ENCODE measurements at regions not wholly inside any gene's neighbourhood (a gene's known extent, or its start where the extent isn't known, plus 50 kb on each side); places are given as distances from the start of the nearest gene placed in this dataset.

DNA sequence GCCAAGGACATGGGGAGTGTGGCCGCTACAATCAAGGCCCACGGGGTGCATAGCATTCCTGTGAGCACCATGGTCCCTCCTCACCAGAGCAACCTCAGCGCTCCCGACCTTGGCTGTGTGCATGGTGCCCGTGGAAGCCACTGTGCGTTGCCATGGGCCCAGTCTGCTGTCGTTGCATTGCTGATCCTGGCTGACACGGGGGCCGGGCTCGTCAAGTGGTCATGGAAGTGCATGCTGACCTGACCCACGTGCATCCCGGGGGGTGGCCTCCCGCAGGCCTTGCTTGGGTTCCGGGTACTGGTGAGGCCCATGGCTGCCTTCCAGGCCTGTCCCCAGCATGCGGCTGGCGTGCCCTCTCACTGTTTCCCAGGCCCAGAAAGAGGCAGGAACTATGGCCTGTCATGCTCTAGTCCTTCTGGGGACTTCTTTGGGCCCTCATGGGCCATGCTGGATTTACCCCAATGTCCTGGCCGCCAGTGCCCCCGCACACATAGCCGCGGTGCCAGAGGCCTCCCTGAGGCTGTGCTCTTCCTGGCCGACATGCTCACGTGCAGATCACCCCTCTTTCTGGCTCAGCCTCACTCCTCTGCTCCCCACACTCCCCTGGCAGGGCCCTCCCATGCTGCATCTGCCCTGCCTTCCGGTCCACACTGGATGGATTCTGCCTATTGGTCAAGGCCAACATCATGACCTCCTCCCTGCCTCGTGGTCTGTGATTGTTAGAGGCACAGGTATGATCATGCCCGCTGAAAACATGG, 1258.0 kb downstream of the BRD1 start:
- DNase-seq (ENCODE audit: low read depth in 2 of 2), result no peak

GRCh38 chr22:48568736-48569330, 1258.8 kb downstream of the BRD1 start:
- DNase-seq (ENCODE audit: low read depth in 2 of 2), result no peak

GRCh38 chr22:48567213-48567975, 1260.3 kb downstream of the BRD1 start:
- DNase-seq (ENCODE audit: low read depth in 2 of 2), result no peak

- DNase-seq (ENCODE audit: low read depth in 2 of 2), result no peak
These were observed 1260.9 kb downstream of the BRD1 start for GRCh38 chr22:48566741-48567140.

GRCh38 chr22:48565901-48566501, 1261.7 kb downstream of the BRD1 start:
- no peak for DNase-seq (ENCODE audit: low read depth in 2 of 2)

DNA sequence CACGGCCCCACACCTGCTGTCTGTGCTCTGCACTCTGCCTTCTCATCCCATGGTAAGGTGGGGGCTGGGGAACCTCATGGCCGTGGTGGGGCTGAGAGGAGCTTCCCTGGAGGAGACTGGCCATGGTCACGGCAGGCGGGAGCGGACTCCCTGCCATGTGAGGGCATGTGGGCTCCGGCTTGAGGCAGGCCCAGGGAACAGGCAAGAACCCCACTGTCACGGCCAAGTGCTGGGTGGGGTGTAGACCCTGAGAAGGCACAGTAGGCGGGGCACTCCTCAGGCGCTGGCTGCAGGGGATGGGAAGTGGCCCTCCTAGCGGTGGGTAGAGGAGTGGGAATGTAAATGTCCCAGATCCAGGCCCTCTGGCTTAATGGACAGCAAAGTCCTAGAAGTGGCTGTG, 1262.7 kb downstream of the BRD1 start:
- DNase-seq (ENCODE audit: low read depth in 2 of 2), result no peak

DNA sequence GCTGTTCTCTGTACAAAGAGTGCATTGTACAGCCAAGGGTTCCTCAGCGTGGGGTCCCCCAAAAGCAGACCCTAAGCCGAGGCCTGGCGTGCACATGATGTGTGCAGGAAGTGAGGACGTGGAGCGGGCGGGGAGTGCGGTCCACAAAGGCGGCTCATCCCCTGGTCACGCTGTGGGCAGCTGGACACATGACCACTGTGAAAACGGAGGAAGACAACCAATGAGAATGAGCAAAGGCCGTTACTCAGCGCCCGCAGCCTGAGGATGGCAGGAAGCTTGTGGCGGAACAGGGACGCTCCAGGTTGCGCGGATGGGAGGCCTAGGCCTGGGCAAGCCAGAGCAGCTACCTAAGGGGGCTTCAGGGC, 1263.7 kb downstream of the BRD1 start:
- no peak for DNase-seq (ENCODE audit: low read depth in 2 of 2)

DNA sequence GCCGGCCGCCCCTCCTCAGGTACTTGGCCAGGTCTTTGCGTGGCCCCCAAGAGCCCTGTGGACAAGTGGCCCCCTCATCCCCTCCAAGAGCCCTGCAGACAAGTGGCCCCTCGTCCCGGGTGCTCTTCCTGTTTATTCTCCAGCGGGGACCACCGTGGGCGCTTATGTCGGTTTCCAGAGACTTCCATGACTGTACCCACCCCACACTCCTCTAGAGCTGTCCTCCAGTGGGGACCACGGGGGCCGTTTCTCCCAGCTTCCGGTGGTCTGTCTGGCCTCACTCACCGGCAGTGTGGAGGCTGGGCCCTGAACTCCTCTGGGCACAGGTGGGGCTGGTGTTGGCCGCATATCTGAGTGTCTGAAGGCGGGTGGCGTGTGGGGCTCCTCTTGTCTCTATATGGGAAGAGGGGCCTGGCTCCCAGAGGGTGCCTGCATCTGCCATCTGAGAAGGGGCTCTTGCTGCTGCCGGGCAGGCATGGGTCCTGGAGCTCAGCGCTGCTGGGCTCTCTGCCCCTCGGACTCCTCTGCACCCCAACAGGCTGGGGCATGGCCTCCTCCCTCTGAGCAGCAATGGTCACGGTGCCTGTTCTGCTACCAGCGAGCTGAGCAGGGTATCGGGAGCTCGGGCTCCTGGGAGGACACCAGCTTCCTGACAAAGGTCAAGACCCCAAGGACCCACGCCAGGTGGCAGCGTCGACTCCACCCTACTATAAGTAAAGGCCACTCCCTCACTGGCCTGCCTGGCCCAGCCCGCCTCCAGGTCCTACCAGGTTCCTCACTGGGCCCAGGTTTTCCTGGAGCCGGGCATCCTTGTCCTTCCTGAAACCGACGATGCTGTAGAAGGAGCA, 1264.3 kb downstream of the BRD1 start:
- no peak for DNase-seq (ENCODE audit: low read depth in 2 of 2)

GRCh38 chr22:48561676-48562075, 1266.0 kb downstream of the BRD1 start:
- DNase-seq (ENCODE audit: low read depth in 2 of 2), result no peak

DNA sequence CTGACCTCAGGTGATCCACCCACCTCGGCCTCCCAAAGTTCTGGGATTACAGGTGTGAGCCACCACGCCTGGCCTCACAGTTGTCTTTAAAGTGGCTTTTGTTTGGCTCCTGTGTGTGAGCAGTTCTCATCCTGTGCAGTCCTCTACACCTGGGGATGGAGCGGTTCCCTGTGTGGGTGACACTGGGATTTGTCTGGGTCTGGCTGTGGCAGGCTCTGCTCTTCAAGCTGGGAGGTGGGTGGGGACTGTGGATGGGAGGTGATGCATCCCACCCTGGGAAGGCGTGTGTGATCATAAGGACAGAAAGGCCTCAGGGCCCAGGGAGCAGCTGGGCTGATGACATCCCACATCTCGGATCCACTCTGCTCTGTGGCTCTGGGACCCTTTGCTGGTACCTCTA, 1266.8 kb downstream of the BRD1 start:
- DNase-seq (ENCODE audit: low read depth in 2 of 2), result no peak

DNA sequence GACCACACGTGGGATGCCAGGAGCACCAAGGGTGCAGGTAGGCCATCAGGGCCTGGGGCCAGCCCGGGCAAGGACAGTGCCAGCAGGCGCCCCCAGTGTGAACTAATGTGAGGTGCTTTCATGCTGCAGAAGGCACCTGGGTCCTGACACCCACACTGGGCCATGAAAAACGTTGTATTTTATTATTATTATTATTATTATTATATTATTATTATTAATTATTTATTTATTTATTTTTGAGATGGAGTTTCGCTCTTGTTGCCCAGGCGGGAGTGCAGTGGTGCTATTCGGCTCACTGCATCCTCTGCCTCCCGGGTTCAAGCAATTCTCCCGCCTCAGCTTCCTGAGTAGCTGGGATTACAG, 1267.3 kb downstream of the BRD1 start:
- DNase-seq (ENCODE audit: low read depth in 2 of 2), result no peak

- no peak for DNase-seq (ENCODE audit: low read depth in 2 of 2)
These were observed 1267.9 kb downstream of the BRD1 start for GRCh38 chr22:48559647-48560388.

- no peak for DNase-seq (ENCODE audit: low read depth in 2 of 2)
These were observed 1268.9 kb downstream of the BRD1 start for GRCh38 chr22:48558606-48559402.

DNA sequence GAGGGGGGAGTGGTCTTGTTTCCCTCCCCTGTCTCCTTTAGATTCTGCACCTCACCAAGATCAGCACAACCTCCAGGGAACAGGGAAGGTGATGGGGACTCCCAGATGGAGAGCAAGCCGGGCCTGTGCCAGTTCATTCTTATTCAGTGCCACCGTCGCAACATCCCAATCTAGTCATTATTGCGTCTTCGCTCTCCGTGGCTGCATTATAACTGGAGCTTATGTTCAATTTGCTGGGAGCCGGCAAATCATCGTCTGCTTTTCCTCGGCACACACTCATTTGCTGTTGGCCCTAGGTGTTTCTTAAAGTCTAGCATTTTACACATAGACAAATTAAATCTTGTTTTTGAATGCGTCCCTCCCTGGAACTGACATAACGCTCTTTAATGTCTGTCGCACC, 1269.7 kb downstream of the BRD1 start:
- DNase-seq (ENCODE audit: low read depth in 2 of 2), result no peak

- DNase-seq (ENCODE audit: low read depth in 2 of 2), result no peak
These were observed 1270.2 kb downstream of the BRD1 start for GRCh38 chr22:48557473-48557872.

DNA sequence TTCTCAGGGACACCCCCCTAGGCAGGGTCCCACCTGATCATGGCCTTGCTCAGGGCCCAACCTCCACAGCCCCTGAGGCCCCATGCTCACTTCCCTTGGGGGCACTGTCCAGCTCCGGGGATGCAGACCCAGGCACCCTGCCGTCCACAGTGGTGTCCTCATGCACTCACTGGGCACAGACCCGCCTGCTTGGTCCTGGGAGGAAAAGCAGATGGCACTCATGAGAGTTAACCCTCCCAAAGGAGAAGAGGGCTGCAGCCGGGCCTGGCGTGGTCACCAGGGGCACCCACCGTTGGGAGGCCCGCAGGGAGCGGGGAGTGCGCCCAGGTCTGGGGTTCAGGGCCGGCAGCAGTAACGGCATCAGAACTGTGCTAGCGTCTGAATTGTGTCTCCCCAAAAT, 1270.9 kb downstream of the BRD1 start:
- no peak for DNase-seq (ENCODE audit: low read depth in 2 of 2)

- no peak for DNase-seq (ENCODE audit: low read depth in 2 of 2)
These were observed 1271.5 kb downstream of the BRD1 start for GRCh38 chr22:48556222-48556621.

GRCh38 chr22:48555606-48556005, 1272.1 kb downstream of the BRD1 start:
- DNase-seq (ENCODE audit: low read depth in 2 of 2), result no peak

GRCh38 chr22:48554893-48555572, 1272.6 kb downstream of the BRD1 start:
- DNase-seq (ENCODE audit: low read depth in 2 of 2), result no peak
